DND-41 (cell line): ENCODE measurements at regions not wholly inside any gene's neighbourhood (a gene's known extent, or its start where the extent isn't known, plus 50 kb on each side); places are given as distances from the start of the nearest gene placed in this dataset.

Source experiments
- CTCF ChIP-seq: IDR thresholded peaks from 2 replicates; pipeline ENCODE4 v1.5.1; 2012; ENCODE audit warnings: borderline replicate concordance, low read length, moderate library complexity, mild to moderate bottlenecking; ENCODE audit not compliant: poor library complexity, severe bottlenecking; ENCODE audit errors: extremely low read depth
- EZH2 ChIP-seq: IDR thresholded peaks from 3 replicates; pipeline ENCODE4 v1.6.1; 2012; ENCODE audit warnings: borderline replicate concordance, low read depth, mild to moderate bottlenecking, moderate library complexity, low read length, inconsistent platforms; ENCODE audit not compliant: severe bottlenecking

GRCh38 chr7:35869810-35870209 is 69.0 kb downstream of the SEPTIN7 start:
- no peak for TF ChIP-seq CTCF
- no peak for TF ChIP-seq EZH2
